WTC11 (cell line): ENCODE measurements at regions not wholly inside any gene's neighbourhood (a gene's known extent, or its start where the extent isn't known, plus 50 kb on each side); places are given as distances from the start of the nearest gene placed in this dataset.

Source experiments
- AFF4 ChIP-seq: sonication (generic); formaldehyde crosslinking; IDR thresholded peaks from 2 replicates; pipeline ENCODE4 v1.8.1; 2023; ENCODE audit warnings: mild to moderate bottlenecking, missing genetic modification reagents, borderline replicate concordance
- ATF2 ChIP-seq: sonication (generic); formaldehyde crosslinking; IDR thresholded peaks from 2 replicates; pipeline ENCODE4 v1.8.1; 2022; ENCODE audit warnings: low read depth, missing genetic modification reagents, borderline replicate concordance
- CTCF ChIP-seq: fragments of 200-600 bp; IDR thresholded peaks from 2 replicates; pipeline ENCODE4 v1.8.0; 2022; ENCODE audit warnings: antibody characterized with exemption
- FOXP1 ChIP-seq: sonication (generic); formaldehyde crosslinking; IDR thresholded peaks from 2 replicates; pipeline ENCODE4 v1.8.0; 2022; ENCODE audit warnings: missing genetic modification reagents, mild to moderate bottlenecking, moderate library complexity, borderline replicate concordance
- NFATC4 ChIP-seq: fragments of 250-450 bp; sonication (Bioruptor Pico); IDR thresholded peaks from 2 replicates; pipeline ENCODE4 v1.9.0; 2021; ENCODE audit warnings: mild to moderate bottlenecking
- NFYB ChIP-seq: sonication (generic); formaldehyde crosslinking; conservative IDR thresholded peaks from 2 replicates; pipeline ENCODE4 v1.8.0; 2022; ENCODE audit warnings: low read depth, missing genetic modification reagents
- SMAD3 ChIP-seq: sonication (generic); formaldehyde crosslinking; IDR thresholded peaks from 2 replicates; pipeline ENCODE4 v1.8.0; 2022; ENCODE audit warnings: missing genetic modification reagents, mild to moderate bottlenecking, borderline replicate concordance
- SP1 ChIP-seq: sonication (generic); formaldehyde crosslinking; conservative IDR thresholded peaks from 2 replicates; pipeline ENCODE4 v1.8.1; 2022; ENCODE audit warnings: missing genetic modification reagents
- TCF7 ChIP-seq: sonication (generic); formaldehyde crosslinking; IDR thresholded peaks from 2 replicates; pipeline ENCODE4 v1.8.0; 2022; ENCODE audit warnings: mild to moderate bottlenecking, low read depth, missing genetic modification reagents, moderate library complexity
- USF1 ChIP-seq: sonication (generic); formaldehyde crosslinking; IDR thresholded peaks from 2 replicates; pipeline ENCODE4 v1.8.0; 2022; ENCODE audit warnings: mild to moderate bottlenecking, missing genetic modification reagents
- ZNF138 ChIP-seq: sonication (generic); formaldehyde crosslinking; conservative IDR thresholded peaks from 2 replicates; pipeline ENCODE4 v1.8.1; 2022; ENCODE audit warnings: mild to moderate bottlenecking, moderate library complexity, missing genetic modification reagents

- no peak for TF ChIP-seq ATF2 (CRISPR knock-in tag)
- TF ChIP-seq CTCF = no peak
- no peak for TF ChIP-seq NFATC4 (CRISPR knock-in tag)
- no peak for TF ChIP-seq AFF4 (CRISPR knock-in tag)
- no peak for TF ChIP-seq USF1 (CRISPR knock-in tag)
- TF ChIP-seq ZNF138 = no peak
- TF ChIP-seq NFYB = no peak
- TF ChIP-seq SMAD3 (CRISPR knock-in tag) = no peak
- TF ChIP-seq FOXP1 (CRISPR knock-in tag) = no peak
- TF ChIP-seq TCF7 (CRISPR knock-in tag) = no peak
- TF ChIP-seq SP1 (CRISPR knock-in tag) = no peak
Observed at GRCh38 chr11:28490773-28491382, 382.7 kb downstream of the METTL15 start.
